HG02970 (cell line): ENCODE measurements at regions not wholly inside any gene's neighbourhood (a gene's known extent, or its start where the extent isn't known, plus 50 kb on each side); places are given as distances from the start of the nearest gene placed in this dataset.

ENCODE experiments used
- ATAC-seq: cut with Tn5 transposase; IDR thresholded peaks from one replicate; pipeline ENCODE4 v1.9.1; 2021; ENCODE audit warnings: mild to moderate bottlenecking, moderate library complexity, moderate number of reproducible peaks; ENCODE audit not compliant: unreplicated experiment, low FRiP score

GRCh38 chr5:54695198-54695966 is 177.8 kb downstream of the SNX18 start:
- no peak for ATAC-seq

- ATAC-seq: no peak
Observed at GRCh38 chr5:54693936-54694657, 176.5 kb downstream of the SNX18 start.

- ATAC-seq: no peak
Observed at GRCh38 chr5:54692631-54693030, 175.1 kb downstream of the SNX18 start.

GRCh38 chr5:54691656-54692055 is 174.1 kb downstream of the SNX18 start:
- ATAC-seq: no peak

- no peak for ATAC-seq
Observed at GRCh38 chr5:54689411-54690251, 172.1 kb downstream of the SNX18 start.

- no peak for ATAC-seq
Observed at GRCh38 chr5:54680998-54681397, 163.4 kb downstream of the SNX18 start.

GRCh38 chr5:54679686-54680085 is 162.1 kb downstream of the SNX18 start:
- ATAC-seq: no peak

- ATAC-seq: no peak
Observed at GRCh38 chr5:54678737-54679136, 161.2 kb downstream of the SNX18 start.

GRCh38 chr5:54676481-54677340 is 159.2 kb downstream of the SNX18 start:
- ATAC-seq: no peak

- no peak for ATAC-seq
Observed at GRCh38 chr5:54673523-54674225, 156.1 kb downstream of the SNX18 start.

- ATAC-seq: no peak
Observed at GRCh38 chr5:54672871-54673270, 155.3 kb downstream of the SNX18 start.

GRCh38 chr5:54671681-54672080 is 154.1 kb downstream of the SNX18 start:
- ATAC-seq: no peak

- no peak for ATAC-seq
Observed at GRCh38 chr5:54671111-54671531, 153.6 kb downstream of the SNX18 start.

GRCh38 chr5:54670281-54670680 is 152.7 kb downstream of the SNX18 start:
- no peak for ATAC-seq

- ATAC-seq: no peak
Observed at GRCh38 chr5:54669845-54670244, 152.3 kb downstream of the SNX18 start.

GRCh38 chr5:54669285-54669684 is 151.7 kb downstream of the SNX18 start:
- no peak for ATAC-seq

- ATAC-seq: no peak
Observed at GRCh38 chr5:54668096-54668495, 150.5 kb downstream of the SNX18 start.

- no peak for ATAC-seq
Observed at GRCh38 chr5:54667136-54667535, 149.6 kb downstream of the SNX18 start.

- no peak for ATAC-seq
Observed at GRCh38 chr5:54663866-54664265, 146.3 kb downstream of the SNX18 start.
